HG03280 (cell line): ENCODE measurements at regions not wholly inside any gene's neighbourhood (a gene's known extent, or its start where the extent isn't known, plus 50 kb on each side); places are given as distances from the start of the nearest gene placed in this dataset.
"Not testable (repeated sequence)": the region's sequence is repeated elsewhere in the genome, so short reads cannot be mapped to it uniquely, and the experiment has no call there.

Experiments used
- ATAC-seq: cut with Tn5 transposase; IDR thresholded peaks from one replicate; pipeline ENCODE4 v1.9.1; 2021; ENCODE audit warnings: mild to moderate bottlenecking, moderate library complexity; ENCODE audit not compliant: unreplicated experiment

- ATAC-seq: no peak
Measured at GRCh38 chr10:63675171-63675570, 154.0 kb downstream of the REEP3 start.

GRCh38 chr10:63677001-63677400 lies 155.8 kb downstream of the REEP3 start:
- ATAC-seq: no peak

GRCh38 chr10:63680545-63680944 lies 159.3 kb downstream of the REEP3 start:
- ATAC-seq: not testable (repeated sequence)

GRCh38 chr10:63681993-63682697 lies 160.9 kb downstream of the REEP3 start:
- no peak for ATAC-seq

- ATAC-seq: not testable (repeated sequence)
Measured at GRCh38 chr10:63682698-63683052, 161.5 kb downstream of the REEP3 start.

GRCh38 chr10:63683223-63683622 lies 162.0 kb downstream of the REEP3 start:
- no peak for ATAC-seq

GRCh38 chr10:63683686-63684085 lies 162.5 kb downstream of the REEP3 start:
- ATAC-seq: no peak

- no peak for ATAC-seq
Measured at GRCh38 chr10:63684257-63684936, 163.2 kb downstream of the REEP3 start.

GRCh38 chr10:63689768-63690167 lies 168.6 kb downstream of the REEP3 start:
- no peak for ATAC-seq

GRCh38 chr10:63692220-63692896 lies 171.2 kb downstream of the REEP3 start:
- ATAC-seq: no peak

GRCh38 chr10:63693021-63693420 lies 171.8 kb downstream of the REEP3 start:
- ATAC-seq: not testable (repeated sequence)

- ATAC-seq: no peak
Measured at GRCh38 chr10:63696205-63696604, 175.0 kb downstream of the REEP3 start.

- no peak for ATAC-seq
Measured at GRCh38 chr10:63697956-63698786, 177.0 kb downstream of the REEP3 start.

GRCh38 chr10:63698787-63699150 lies 177.6 kb downstream of the REEP3 start:
- no peak for ATAC-seq

GRCh38 chr10:63699785-63700613 lies 178.8 kb downstream of the REEP3 start:
- no peak for ATAC-seq

- no peak for ATAC-seq
Measured at GRCh38 chr10:63700631-63701156, 179.5 kb downstream of the REEP3 start.

- ATAC-seq: no peak
Measured at GRCh38 chr10:63702092-63702491, 180.9 kb downstream of the REEP3 start.

- ATAC-seq: no peak
Measured at GRCh38 chr10:63703113-63703670, 182.0 kb downstream of the REEP3 start.

- no peak for ATAC-seq
Measured at GRCh38 chr10:63703740-63704345, 182.6 kb downstream of the REEP3 start.
